B cell (primary cell): ENCODE measurements at regions not wholly inside any gene's neighbourhood (a gene's known extent, or its start where the extent isn't known, plus 50 kb on each side); places are given as distances from the start of the nearest gene placed in this dataset.

Experiments used
- ATAC-seq: fragments of 200-7000 bp; cut with Tn5 transposase; one replicate; pipeline ENCODE4 v1.10.0; 2021; ENCODE audit warnings: low read depth, mild to moderate bottlenecking, moderate number of reproducible peaks, moderate library complexity
- CTCF ChIA-PET: fragments of 350-600 bp; sonication (Branson Sonifier 250); formaldehyde crosslinking; loops from one replicate; lab custom pipeline; 2021; ENCODE audit warnings: antibody characterized with exemption, inconsistent platforms; lab: Charles Lee
- POLR2A ChIA-PET: fragments of 350-600 bp; sonication (Branson Sonifier 250); formaldehyde crosslinking; loops from one replicate; lab custom pipeline; 2021; ENCODE audit warnings: antibody characterized with exemption; lab: Charles Lee
- DNase-seq: peaks from one replicate; pipeline ENCODE4 v3.0.0; 2013
- H2AFZ ChIP-seq: 2 replicates; pipeline ENCODE4 v1.6.1; 2012; ENCODE audit warnings: mild to moderate bottlenecking, low read depth, low read length; ENCODE audit not compliant: insufficient read depth, poor library complexity, severe bottlenecking
- H3K27ac ChIP-seq, 2 donors: 1 replicate in 1 of 2; 2 replicates in 1 of 2; pipeline ENCODE4 v1.5.1; 2012 to 2013; ENCODE audit warnings: low read length in 2 of 2, mild to moderate bottlenecking in 2 of 2, moderate library complexity in 1 of 2
- H3K27me3 ChIP-seq, 4 experiments: fragments of 200-600 bp in 1 of 4; sonication (generic) in 1 of 4; replicated peaks in 1 of 4; 1 replicate in 2 of 4; 2 replicates in 2 of 4; pipeline versions ENCODE4 v1.6.1 to v1.7.0; 2013 to 2016; ENCODE audit warnings: low read length in 3 of 4, mild to moderate bottlenecking in 2 of 4, mixed read lengths in 1 of 4, moderate library complexity in 1 of 4; ENCODE audit not compliant: insufficient read depth in 4 of 4, control insufficient read depth in 3 of 4; ENCODE audit errors: control extremely low read depth in 1 of 4
- H3K36me3 ChIP-seq, 2 experiments: replicated peaks in 1 of 2; 1 replicate in 1 of 2; 2 replicates in 1 of 2; pipeline versions ENCODE4 v1.6.1 to v1.7.1; 2013; ENCODE audit warnings: low read length in 1 of 2; ENCODE audit not compliant: insufficient read depth in 2 of 2, control insufficient read depth in 1 of 2; ENCODE audit errors: control extremely low read depth in 1 of 2, extremely low read depth in 1 of 2
- H3K4me1 ChIP-seq, 2 donors: fragments of 200-600 bp in 1 of 2; sonication (generic) in 1 of 2; 1 replicate in 1 of 2; 2 replicates in 1 of 2; pipeline versions ENCODE4 v1.5.1 to v1.6.1; 2013 to 2017; ENCODE audit warnings: low read length in 2 of 2; ENCODE audit not compliant: control insufficient read depth in 2 of 2, insufficient read depth in 2 of 2
- H3K4me2 ChIP-seq: replicated peaks from 2 replicates; pipeline ENCODE3; 2012; ENCODE audit warnings: mild to moderate bottlenecking, low read depth, low read length; ENCODE audit not compliant: poor library complexity, severe bottlenecking
- H3K4me3 ChIP-seq, 5 experiments: fragments of 200-600 bp in 1 of 5; sonication (generic) in 1 of 5; 1 replicate in 3 of 5; 2 replicates in 2 of 5; pipeline versions ENCODE4 v1.5.1 to v1.7.0; 2011 to 2016; ENCODE audit warnings: low read length in 4 of 5, mild to moderate bottlenecking in 4 of 5, low read depth in 2 of 5, control low read depth in 1 of 5, moderate library complexity in 1 of 5; ENCODE audit not compliant: insufficient read depth in 1 of 5; ENCODE audit errors: control extremely low read depth in 1 of 5, extremely low read depth in 1 of 5
- H3K79me2 ChIP-seq: fragments of 200-600 bp; sonication (generic); one replicate; pipeline ENCODE4 v1.6.0; 2016; ENCODE audit warnings: low read length; ENCODE audit not compliant: control insufficient read depth, insufficient read depth
- H3K9ac ChIP-seq: fragments of 200-600 bp; sonication (generic); 2 replicates; pipeline ENCODE4 v1.6.1; 2017; ENCODE audit warnings: mild to moderate bottlenecking, low read length, moderate library complexity
- H3K9me3 ChIP-seq, 3 donors: one replicate each; pipeline versions ENCODE4 v1.6.1 to v1.7.1; 2013; ENCODE audit warnings: low read length in 2 of 3; ENCODE audit not compliant: control insufficient read depth in 2 of 3, insufficient read depth in 1 of 3; ENCODE audit errors: control extremely low read depth in 1 of 3
- H4K20me1 ChIP-seq: 2 replicates; pipeline ENCODE4 v1.6.0; 2012; ENCODE audit warnings: mild to moderate bottlenecking, low read length; ENCODE audit not compliant: insufficient read depth, control insufficient read depth, poor library complexity, severe bottlenecking
- H3K27ac Mint-ChIP-seq: one replicate; pipeline ENCODE4 v1.8.0; 2021; ENCODE audit warnings: mixed read lengths
- H3K27me3 Mint-ChIP-seq: one replicate; pipeline ENCODE4 v1.8.0; 2021; ENCODE audit warnings: mixed read lengths
- H3K4me1 Mint-ChIP-seq: one replicate; pipeline ENCODE4 v1.8.0; 2021; ENCODE audit warnings: mixed read lengths
- H3K4me3 Mint-ChIP-seq: one replicate; pipeline ENCODE4 v1.8.0; 2021; ENCODE audit warnings: mixed read lengths
- H3K9me3 Mint-ChIP-seq: one replicate; pipeline ENCODE4 v1.8.0; 2022; ENCODE audit warnings: mixed read lengths; ENCODE audit not compliant: insufficient read depth
- EZH2 ChIP-seq: IDR thresholded peaks from 2 replicates; pipeline ENCODE4 v1.6.1; 2012; ENCODE audit warnings: borderline replicate concordance, low read depth, mild to moderate bottlenecking, moderate library complexity, low read length; ENCODE audit not compliant: insufficient read depth, poor library complexity, severe bottlenecking
- WGBS: methylation state at CpG from one replicate; pipeline ENCODE4 v1.1.5; 2013; ENCODE audit warnings: missing lambda C conversion rate; ENCODE audit not compliant: insufficient coverage; 5-methylcytosine and 5-hydroxymethylcytosine counted together
- intact Hi-C: fragments of 100-400 bp; cut with micrococcal nuclease; formaldehyde crosslinking; loops from one replicate; pipeline ENCODE4 v1.10.0; 2022
- TF ChIP-seq, protein P1 (sequence below): fragments of 200-600 bp; IDR thresholded peaks from one replicate; pipeline ENCODE4 v1.8.0; 2022; ENCODE audit warnings: antibody characterized with exemption, mild to moderate bottlenecking

DNA sequence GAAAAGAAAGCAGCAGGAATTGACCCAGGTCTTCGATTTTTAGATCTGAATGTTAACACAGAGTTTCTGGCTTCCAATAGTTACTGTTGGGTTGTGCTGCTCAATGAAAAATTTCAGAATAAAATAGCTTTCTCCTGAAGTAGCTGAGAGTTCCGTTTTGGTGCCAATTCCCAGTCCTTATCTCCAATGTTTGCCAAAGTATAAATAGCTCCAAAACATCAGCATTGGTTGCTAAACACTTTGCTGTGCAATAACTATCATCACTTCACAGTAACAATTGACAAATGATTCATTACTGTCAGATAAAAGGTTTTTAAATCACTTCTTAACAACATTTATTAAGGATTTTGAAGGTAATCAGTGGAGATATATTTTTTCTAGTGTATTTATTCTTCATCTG, 446.0 kb downstream of the PCDH20 start:
- DNase-seq (no peak), ATAC-seq (no peak)
- Histone ChIP-seq H3K9ac (no peak overlapping the region), H3K27me3 (no peaks in the 10 kb centered on the region), H2AFZ (no peak overlapping the region), H3K9me3 (peaks cover 0 to 7% (median 0%) of the 10 kb centered on the region in 3 donors), H3K36me3 (no peaks in the 10 kb centered on the region), H3K27ac (no peak overlapping the region), H3K4me1 (no peaks in the 10 kb centered on the region), H3K4me2 (no peak overlapping the region), H3K79me2 (no peaks in the 10 kb centered on the region), H3K4me3 (no peak overlapping the region), H4K20me1 (no peaks in the 10 kb centered on the region)
- CTCF ChIA-PET: no interaction called here
- WGBS: 55% methylated on average over 2 of the region's 2 CpGs
- intact Hi-C loops: no loop called here
- H3K27me3 Mint-ChIP-seq: no peaks in the 10 kb centered on the region
- no peak overlapping the region for H3K4me3 Mint-ChIP-seq
- no peak for TF ChIP-seq EZH2
- TF ChIP-seq, protein P1, sequence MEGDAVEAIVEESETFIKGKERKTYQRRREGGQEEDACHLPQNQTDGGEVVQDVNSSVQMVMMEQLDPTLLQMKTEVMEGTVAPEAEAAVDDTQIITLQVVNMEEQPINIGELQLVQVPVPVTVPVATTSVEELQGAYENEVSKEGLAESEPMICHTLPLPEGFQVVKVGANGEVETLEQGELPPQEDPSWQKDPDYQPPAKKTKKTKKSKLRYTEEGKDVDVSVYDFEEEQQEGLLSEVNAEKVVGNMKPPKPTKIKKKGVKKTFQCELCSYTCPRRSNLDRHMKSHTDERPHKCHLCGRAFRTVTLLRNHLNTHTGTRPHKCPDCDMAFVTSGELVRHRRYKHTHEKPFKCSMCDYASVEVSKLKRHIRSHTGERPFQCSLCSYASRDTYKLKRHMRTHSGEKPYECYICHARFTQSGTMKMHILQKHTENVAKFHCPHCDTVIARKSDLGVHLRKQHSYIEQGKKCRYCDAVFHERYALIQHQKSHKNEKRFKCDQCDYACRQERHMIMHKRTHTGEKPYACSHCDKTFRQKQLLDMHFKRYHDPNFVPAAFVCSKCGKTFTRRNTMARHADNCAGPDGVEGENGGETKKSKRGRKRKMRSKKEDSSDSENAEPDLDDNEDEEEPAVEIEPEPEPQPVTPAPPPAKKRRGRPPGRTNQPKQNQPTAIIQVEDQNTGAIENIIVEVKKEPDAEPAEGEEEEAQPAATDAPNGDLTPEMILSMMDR: no peak
- no peaks in the 10 kb centered on the region for H3K4me1 Mint-ChIP-seq
- peaks cover 6% of the 10 kb centered on the region for H3K9me3 Mint-ChIP-seq
- POLR2A ChIA-PET: no interaction called here
- H3K27ac Mint-ChIP-seq: no peak overlapping the region

DNA sequence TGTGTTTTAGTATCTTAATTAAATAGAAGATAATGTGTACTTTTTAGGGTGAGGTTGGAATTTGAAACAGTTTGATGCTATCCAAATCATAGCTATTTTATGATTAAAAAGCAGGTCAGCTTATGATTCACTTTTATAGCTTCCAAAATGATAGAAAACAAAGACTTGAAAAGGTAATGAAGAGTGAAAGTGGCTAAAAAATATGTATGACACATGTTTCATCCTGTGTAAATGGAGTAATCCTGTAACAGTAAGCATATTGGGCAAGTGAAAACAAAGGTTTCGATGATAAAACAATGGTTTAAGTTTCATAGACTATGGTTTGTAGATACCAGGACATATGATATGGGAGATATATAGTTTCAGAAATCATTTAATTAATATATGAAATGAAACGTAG, 456.2 kb downstream of the PCDH20 start:
- POLR2A ChIA-PET: no interaction called here
- H2AFZ ChIP-seq: no peak overlapping the region
- Mint-ChIP-seq H3K9me3 (peaks cover 4% of the 10 kb centered on the region), H3K27ac (no peak overlapping the region), H3K4me1 (no peaks in the 10 kb centered on the region), H3K4me3 (no peak overlapping the region), H3K27me3 (no peaks in the 10 kb centered on the region)
- H3K9me3 ChIP-seq: no peaks in the 10 kb centered on the region
- intact Hi-C loops: no loop called here
- H3K27me3 ChIP-seq: no peaks in the 10 kb centered on the region
- no peak overlapping the region for H3K27ac ChIP-seq
- ATAC-seq (no peak), DNase-seq (no peak)
- H3K4me3 ChIP-seq: no peak overlapping the region
- WGBS: no CpG with 5 or more reads among the region's 2 CpGs
- H3K4me1 ChIP-seq: no peaks in the 10 kb centered on the region
- no peak overlapping the region for H3K9ac ChIP-seq
- no peak overlapping the region for H3K4me2 ChIP-seq
- CTCF ChIA-PET: no interaction called here
- TF ChIP-seq EZH2: no peak
- TF ChIP-seq, protein P1: no peak
- H4K20me1 ChIP-seq: no peaks in the 10 kb centered on the region
- H3K79me2 ChIP-seq: no peaks in the 10 kb centered on the region
- no peaks in the 10 kb centered on the region for H3K36me3 ChIP-seq
